GM19324 (cell line): ENCODE measurements at regions not wholly inside any gene's neighbourhood (a gene's known extent, or its start where the extent isn't known, plus 50 kb on each side); places are given as distances from the start of the nearest gene placed in this dataset.

ENCODE experiments used
- ATAC-seq: cut with Tn5 transposase; IDR thresholded peaks from one replicate; pipeline ENCODE4 v1.9.1; 2021; ENCODE audit warnings: mild to moderate bottlenecking, moderate library complexity; ENCODE audit not compliant: unreplicated experiment, low FRiP score

GRCh38 chr16:86663685-86664521, 85.6 kb downstream of the FOXL1 start:
- no peak for ATAC-seq

GRCh38 chr16:86664522-86665318, 86.4 kb downstream of the FOXL1 start:
- peak; percentile 73 for ATAC-seq

- ATAC-seq: peak; percentile 31
Measured at GRCh38 chr16:86665319-86665675, 86.9 kb downstream of the FOXL1 start.

- no peak for ATAC-seq
Measured at GRCh38 chr16:86665929-86666328, 87.6 kb downstream of the FOXL1 start.

GRCh38 chr16:86667035-86667434, 88.7 kb downstream of the FOXL1 start:
- no peak for ATAC-seq

- no peak for ATAC-seq
Measured at GRCh38 chr16:86668136-86668910, 90.0 kb downstream of the FOXL1 start.

- ATAC-seq: no peak
Measured at GRCh38 chr16:86669285-86669805, 91.0 kb downstream of the FOXL1 start.

- no peak for ATAC-seq
Measured at GRCh38 chr16:86669937-86670749, 91.8 kb downstream of the FOXL1 start.

GRCh38 chr16:86670750-86671234, 92.4 kb downstream of the FOXL1 start:
- ATAC-seq: no peak

GRCh38 chr16:86671486-86672178, 93.3 kb downstream of the FOXL1 start:
- ATAC-seq: no peak

GRCh38 chr16:86672179-86672863, 94.0 kb downstream of the FOXL1 start:
- ATAC-seq: no peak

GRCh38 chr16:86673090-86673955, 95.0 kb downstream of the FOXL1 start:
- ATAC-seq: no peak

- no peak for ATAC-seq
Measured at GRCh38 chr16:86673956-86674453, 95.7 kb downstream of the FOXL1 start.

GRCh38 chr16:86676254-86676670, 97.9 kb downstream of the FOXL1 start:
- no peak for ATAC-seq

GRCh38 chr16:86679490-86679889, 101.1 kb downstream of the FOXL1 start:
- no peak for ATAC-seq

GRCh38 chr16:86680162-86680561, 101.8 kb downstream of the FOXL1 start:
- ATAC-seq: no peak

- ATAC-seq: no peak
Measured at GRCh38 chr16:86680661-86681030, 102.3 kb downstream of the FOXL1 start.
